Astrocyte of the spinal cord (primary cell): ENCODE measurements at regions not wholly inside any gene's neighbourhood (a gene's known extent, or its start where the extent isn't known, plus 50 kb on each side); places are given as distances from the start of the nearest gene placed in this dataset.

ENCODE experiments used
- DNase-seq: peaks from one replicate; pipeline ENCODE4 v3.0.0; 2011; ENCODE audit warnings: low read depth, low spot score
- H3K4me3 ChIP-seq: 2 replicates; pipeline ENCODE4 v1.5.1; 2011; ENCODE audit warnings: low read depth, mild to moderate bottlenecking, low read length, moderate library complexity
- in situ Hi-C: cut with HindIII; loops from 2 replicates; pipeline ENCODE4 v1.10.0; 2017; ENCODE audit warnings: low sequenced_read_pairs
- TF ChIP-seq, protein P1 (sequence below): IDR thresholded peaks from 2 replicates; pipeline ENCODE4 v1.5.1; 2012; ENCODE audit warnings: low read depth, mild to moderate bottlenecking, low read length, inconsistent platforms

GRCh38 chr7:25569765-25570164 lies 341.5 kb upstream of the NPVF start:
- no peak overlapping the region for H3K4me3 ChIP-seq
- DNase-seq: no peak
- in situ Hi-C loops: no loop called here
- TF ChIP-seq, protein P1, sequence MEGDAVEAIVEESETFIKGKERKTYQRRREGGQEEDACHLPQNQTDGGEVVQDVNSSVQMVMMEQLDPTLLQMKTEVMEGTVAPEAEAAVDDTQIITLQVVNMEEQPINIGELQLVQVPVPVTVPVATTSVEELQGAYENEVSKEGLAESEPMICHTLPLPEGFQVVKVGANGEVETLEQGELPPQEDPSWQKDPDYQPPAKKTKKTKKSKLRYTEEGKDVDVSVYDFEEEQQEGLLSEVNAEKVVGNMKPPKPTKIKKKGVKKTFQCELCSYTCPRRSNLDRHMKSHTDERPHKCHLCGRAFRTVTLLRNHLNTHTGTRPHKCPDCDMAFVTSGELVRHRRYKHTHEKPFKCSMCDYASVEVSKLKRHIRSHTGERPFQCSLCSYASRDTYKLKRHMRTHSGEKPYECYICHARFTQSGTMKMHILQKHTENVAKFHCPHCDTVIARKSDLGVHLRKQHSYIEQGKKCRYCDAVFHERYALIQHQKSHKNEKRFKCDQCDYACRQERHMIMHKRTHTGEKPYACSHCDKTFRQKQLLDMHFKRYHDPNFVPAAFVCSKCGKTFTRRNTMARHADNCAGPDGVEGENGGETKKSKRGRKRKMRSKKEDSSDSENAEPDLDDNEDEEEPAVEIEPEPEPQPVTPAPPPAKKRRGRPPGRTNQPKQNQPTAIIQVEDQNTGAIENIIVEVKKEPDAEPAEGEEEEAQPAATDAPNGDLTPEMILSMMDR: no peak

DNA sequence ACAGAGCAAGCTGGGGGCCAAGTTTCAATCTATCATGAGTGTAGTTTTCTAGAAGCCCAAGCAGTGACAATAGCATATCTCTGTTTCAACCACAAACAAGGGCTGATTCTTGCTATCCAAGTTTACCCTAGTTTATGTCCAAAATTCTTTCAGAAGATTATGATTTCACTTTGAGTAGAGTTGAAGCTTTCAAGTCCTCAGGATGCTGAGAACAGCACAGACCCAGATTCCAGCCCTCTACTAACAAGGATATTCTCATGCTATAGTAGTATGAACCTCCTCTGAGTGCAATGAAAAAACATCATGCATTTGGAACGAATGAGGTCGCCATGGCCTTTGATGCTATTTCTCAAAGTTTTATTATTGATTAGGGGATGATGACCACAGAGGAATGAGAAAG lies 344.1 kb upstream of the NPVF start:
- TF ChIP-seq, protein P1: no peak
- in situ Hi-C loops: no loop called here
- DNase-seq: no peak
- no peak overlapping the region for H3K4me3 ChIP-seq

DNA sequence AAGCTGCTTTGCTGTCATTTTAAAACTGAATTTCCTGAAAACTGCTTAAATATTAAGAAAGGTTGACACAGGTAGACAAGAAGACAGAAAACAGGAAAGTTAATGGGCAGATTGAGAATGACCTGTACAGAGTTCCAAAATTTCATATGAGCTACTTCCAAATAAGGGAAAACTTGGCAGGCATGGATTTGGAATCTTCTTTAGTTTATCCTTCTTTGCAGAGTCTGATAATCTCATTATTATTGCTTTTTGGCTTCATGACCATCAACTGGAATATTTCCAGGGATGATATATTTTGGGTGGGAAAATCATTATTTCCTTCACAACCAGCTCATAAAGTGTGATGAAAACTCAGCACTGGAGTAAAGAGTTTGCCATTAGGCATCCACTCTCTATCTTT lies 346.5 kb upstream of the NPVF start:
- TF ChIP-seq, protein P1: no peak
- no peak overlapping the region for H3K4me3 ChIP-seq
- in situ Hi-C loops: no loop called here
- no peak for DNase-seq

DNA sequence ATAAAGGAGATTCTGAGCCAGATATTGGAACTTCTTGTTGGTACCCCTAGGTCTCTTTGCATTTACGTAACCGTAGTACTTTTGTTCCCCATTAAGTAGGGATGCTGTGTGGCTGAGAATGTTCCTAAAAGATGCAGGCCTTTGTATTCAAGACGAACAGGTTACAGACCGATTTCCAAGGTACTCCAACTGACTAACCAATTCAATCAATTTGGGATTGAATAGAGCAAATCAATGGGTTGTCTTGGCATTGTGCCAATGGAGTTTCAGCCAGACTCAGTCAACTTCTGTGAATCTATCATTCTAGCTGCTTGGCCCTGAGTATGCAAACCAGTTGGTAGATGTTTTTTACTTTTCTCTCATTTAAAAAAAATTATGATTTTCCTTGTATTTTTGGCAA lies 347.3 kb upstream of the NPVF start:
- H3K4me3 ChIP-seq: no peak overlapping the region
- TF ChIP-seq, protein P1: no peak
- no peak for DNase-seq
- in situ Hi-C loops: no loop called here

DNA sequence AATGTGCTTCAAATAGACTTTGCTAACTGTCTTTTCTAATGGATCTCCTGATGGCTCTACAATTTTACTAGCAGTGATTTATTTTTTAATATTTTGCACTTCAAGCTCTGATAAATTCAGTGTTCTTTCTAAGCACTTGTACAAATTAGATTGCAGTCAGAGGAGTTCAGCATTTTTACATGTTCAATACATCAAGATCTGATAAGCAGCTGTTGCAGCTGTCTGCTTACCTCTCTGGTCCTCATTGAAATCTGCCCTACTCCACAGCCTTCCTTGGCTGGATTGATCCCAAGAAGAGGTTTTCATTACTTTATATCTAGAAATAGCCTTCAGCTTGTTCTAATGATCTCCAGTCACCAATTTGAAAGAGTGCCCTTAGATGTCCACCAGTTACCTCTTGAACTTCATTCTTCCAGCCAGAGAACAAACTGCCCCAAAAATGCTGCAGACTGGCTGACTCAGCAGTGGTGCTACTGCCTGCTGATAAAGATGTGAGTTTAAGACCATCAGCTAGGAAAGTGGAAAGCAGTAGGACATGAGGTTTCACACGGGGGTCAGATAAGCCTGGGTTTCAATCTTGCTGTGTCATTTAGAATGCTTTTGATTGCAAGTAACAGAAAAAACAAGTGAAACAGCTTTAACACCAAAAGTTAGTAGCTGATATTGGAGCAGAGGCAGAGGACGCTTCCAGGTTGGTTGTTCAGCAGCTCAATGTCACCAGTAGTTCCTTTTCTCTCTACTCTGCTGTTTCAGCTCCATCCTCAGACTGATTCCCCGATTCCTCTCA lies 350.9 kb upstream of the NPVF start:
- DNase-seq: no peak
- TF ChIP-seq, protein P1: no peak
- H3K4me3 ChIP-seq: no peak overlapping the region
- in situ Hi-C loops: no loop called here

DNA sequence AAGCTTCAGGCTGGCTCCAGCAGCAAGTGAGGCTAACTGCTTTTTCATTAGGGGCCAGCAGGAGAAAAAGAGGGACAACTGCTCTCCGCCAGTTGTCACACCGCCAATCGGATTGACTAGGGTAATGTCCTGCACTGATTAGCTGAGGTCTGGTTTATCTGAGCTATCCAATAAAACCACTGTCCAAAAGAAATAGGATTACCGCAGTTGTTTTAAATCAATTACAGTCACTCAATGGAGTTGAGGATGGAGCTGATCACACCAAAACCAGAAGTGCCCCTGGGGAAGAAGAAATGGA lies 351.4 kb upstream of the NPVF start:
- in situ Hi-C loops: no loop called here
- no peak for DNase-seq
- TF ChIP-seq, protein P1: no peak
- no peak overlapping the region for H3K4me3 ChIP-seq

DNA sequence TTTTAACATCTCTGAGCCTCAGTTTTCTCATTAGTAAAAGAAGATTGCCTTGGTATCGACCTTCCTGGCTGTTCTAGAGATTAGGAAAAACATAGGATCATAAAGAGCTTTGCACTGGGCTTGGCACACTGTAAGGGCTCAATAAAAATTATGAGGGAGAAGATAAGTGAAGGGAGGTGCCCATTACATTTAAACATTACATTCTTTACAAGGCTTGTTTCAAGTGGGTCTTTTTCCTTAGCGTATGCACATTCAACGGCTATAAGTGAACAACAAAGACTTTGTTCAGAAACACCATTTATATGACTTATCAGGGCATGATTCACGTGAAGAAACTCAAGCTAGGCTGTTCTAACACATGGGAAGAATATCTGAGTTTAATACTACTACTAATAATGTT lies 351.9 kb upstream of the NPVF start:
- in situ Hi-C loops: no loop called here
- TF ChIP-seq, protein P1: no peak

More for the DNA sequence above, 351.9 kb upstream of the NPVF start:
- H3K4me3 ChIP-seq: no peak overlapping the region
- DNase-seq: no peak
